K562 (cell line): ENCODE measurements at regions not wholly inside any gene's neighbourhood (a gene's known extent, or its start where the extent isn't known, plus 50 kb on each side); places are given as distances from the start of the nearest gene placed in this dataset.

Source experiments
- ATAC-seq: fragments of 200-7000 bp; cut with Tn5 transposase; 3 replicates; pipeline ENCODE4 v1.9.1; 2020; ENCODE audit warnings: moderate library complexity
- BruUV-seq: library from RNA; stranded (reverse); fragments of 400-500 nt; replicated peaks from 2 replicates; lab custom pipeline; 2021; lab: Mats Ljungman, UMichigan
- CTCF ChIA-PET: fragments of 300-600 bp; formaldehyde crosslinking; extraction: SDS; loops from one replicate; lab custom pipeline; 2021; ENCODE audit warnings: low intra/inter-chr PET ratio; lab: Yijun Ruan, JAX
- POLR2A ChIA-PET: fragments of 300-600, 350-650 bp; sonication (Branson Sonifier 250); formaldehyde crosslinking; extraction: SDS; loops from one replicate; lab custom pipeline; 2021; ENCODE audit warnings: antibody characterized with exemption, inconsistent platforms; lab: Yijun Ruan, JAX
- DNase-seq, 4 experiments: peaks; one replicate each; pipeline versions ENCODE4 v3.0.0 to v3.0.0-alpha.2; 2011 to 2018; ENCODE audit warnings: low spot score in 3 of 4, mixed read lengths in 3 of 4; ENCODE audit errors: extremely low read depth in 1 of 4
- FAIRE-seq: peaks from 2 replicates; lab custom pipeline; 2011; peaks lifted over from hg19 to GRCh38; lab: Jason Lieb, UNC
- H2AFZ ChIP-seq: 2 replicates; pipeline ENCODE4 v1.6.0; 2011; ENCODE audit warnings: low read depth, low read length, control low read depth, inconsistent platforms
- H3K27ac ChIP-seq: fragments of 200-600 bp; 3 replicates; pipeline ENCODE4 v1.8.0; 2011; ENCODE audit warnings: low read depth, mild to moderate bottlenecking, control low read depth, inconsistent platforms, low read length, moderate library complexity, mixed read lengths; ENCODE audit errors: extremely low read depth
- H3K27me3 ChIP-seq, 2 experiments: fragments of 300-600 bp in 1 of 2; 2 replicates in 1 of 2; 3 replicates in 1 of 2; pipeline versions ENCODE4 v1.6.0 to v1.8.0; 2011; ENCODE audit warnings: inconsistent platforms in 2 of 2, low read length in 2 of 2, mild to moderate bottlenecking in 1 of 2, mixed read lengths in 1 of 2, moderate library complexity in 1 of 2; ENCODE audit not compliant: control insufficient read depth in 2 of 2, insufficient read depth in 2 of 2
- H3K36me3 ChIP-seq: fragments of 300-600 bp; 3 replicates; pipeline ENCODE4 v1.8.0; 2011; ENCODE audit warnings: mild to moderate bottlenecking, low read length, inconsistent platforms; ENCODE audit not compliant: control insufficient read depth, insufficient read depth
- H3K4me1 ChIP-seq, 2 experiments: fragments of 200-600 bp in 1 of 2; replicated peaks in 1 of 2; 2 replicates in 1 of 2; 3 replicates in 1 of 2; pipeline versions ENCODE4 v1.5.1 to v1.8.0; 2011; ENCODE audit warnings: inconsistent platforms in 2 of 2, low read length in 2 of 2, mild to moderate bottlenecking in 1 of 2, mixed read lengths in 1 of 2, moderate library complexity in 1 of 2; ENCODE audit not compliant: control insufficient read depth in 2 of 2, insufficient read depth in 2 of 2
- H3K4me2 ChIP-seq: 2 replicates; pipeline ENCODE4 v1.6.1; 2011; ENCODE audit warnings: low read length, control low read depth, inconsistent platforms, mixed read lengths; ENCODE audit not compliant: insufficient read depth
- H3K4me3 ChIP-seq: fragments of 200-600 bp; sonication (generic), shearing (Covaris generic); 2 replicates; pipeline ENCODE4 v1.5.1; 2016; ENCODE audit warnings: control low read depth, inconsistent platforms
- H3K79me2 ChIP-seq: fragments of 200-600 bp; 3 replicates; pipeline ENCODE4 v1.8.0; 2011; ENCODE audit warnings: low read length, inconsistent platforms; ENCODE audit not compliant: control insufficient read depth, insufficient read depth
- H3K9ac ChIP-seq, 2 experiments: 2 replicates each; pipeline versions ENCODE4 v1.6.0 to v1.6.1; 2011; ENCODE audit warnings: low read depth in 2 of 2, low read length in 2 of 2, control low read depth in 1 of 2, inconsistent platforms in 1 of 2, mild to moderate bottlenecking in 1 of 2, mixed read lengths in 1 of 2; ENCODE audit not compliant: insufficient read depth in 1 of 2
- H3K9me1 ChIP-seq: one replicate; pipeline ENCODE4 v1.6.0; 2011; ENCODE audit warnings: inconsistent platforms, mild to moderate bottlenecking, low read length, moderate library complexity; ENCODE audit not compliant: control insufficient read depth, insufficient read depth
- H3K9me3 ChIP-seq: replicated peaks from 2 replicates; pipeline ENCODE4 v1.5.1; 2011; ENCODE audit warnings: low read depth, low read length, inconsistent platforms; ENCODE audit not compliant: control insufficient read depth, insufficient read depth
- H4K20me1 ChIP-seq: replicated peaks from 2 replicates; pipeline ENCODE4 v1.6.1; 2011; ENCODE audit warnings: low read length, inconsistent platforms, mixed read lengths; ENCODE audit not compliant: control insufficient read depth, insufficient read depth
- NFYB ChIP-seq: IDR thresholded peaks from 2 replicates; pipeline ENCODE4 v1.6.1; 2011; ENCODE audit warnings: mild to moderate bottlenecking, moderate library complexity; ENCODE audit not compliant: insufficient read length; ENCODE audit errors: extremely low read depth
- PURB ChIP-seq: sonication (generic); formaldehyde crosslinking; IDR thresholded peaks from 2 replicates; pipeline ENCODE4 v1.9.0; 2021; ENCODE audit warnings: low read depth, mild to moderate bottlenecking, missing genetic modification reagents
- ZNF408 ChIP-seq: fragments of 250-450 bp; sonication (Bioruptor Pico); IDR thresholded peaks from 2 replicates; pipeline ENCODE4 v1.4.0; 2020; ENCODE audit warnings: low read depth, mild to moderate bottlenecking, moderate library complexity
- ZNF449 ChIP-seq: fragments of 250-450 bp; sonication (Bioruptor Pico); IDR thresholded peaks from 2 replicates; pipeline ENCODE4 v1.8.0; 2022; ENCODE audit warnings: moderate library complexity, mild to moderate bottlenecking, inconsistent platforms
- WGBS: fragments of 100-300 bp; shearing (Covaris generic); methylation state at CpG from one replicate; pipeline ENCODE4 v1.1.6; 2016; ENCODE audit warnings: low coverage, mixed read lengths; ENCODE audit not compliant: insufficient coverage; ENCODE audit errors: missing lambda C conversion rate; 5-methylcytosine and 5-hydroxymethylcytosine counted together
- in situ Hi-C: fragments of 300-500 bp; cut with MboI; formaldehyde crosslinking; loops from 4 replicates; pipeline ENCODE4 v1.15.0; 2018; ENCODE audit warnings: inconsistent platforms, mixed read lengths
- intact Hi-C: fragments of 100-400 bp; cut with micrococcal nuclease; formaldehyde crosslinking; loops from 2 replicates; pipeline ENCODE4 v1.14.2; 2022
- TF ChIP-seq, protein P1 (sequence below): fragments of 450-650 bp; IDR thresholded peaks from 2 replicates; pipeline ENCODE4 v1.6.1; 2016; ENCODE audit warnings: low read depth, mild to moderate bottlenecking, moderate library complexity
- TF ChIP-seq, protein P2 (sequence below), 2 experiments: fragments of 450-650 bp in 1 of 2; sonication (generic) in 1 of 2; formaldehyde crosslinking in 1 of 2; IDR thresholded peaks in 1 of 2; conservative IDR thresholded peaks in 1 of 2; 2 replicates each; pipeline versions ENCODE4 v1.6.1 to v1.8.1; 2016 to 2023; ENCODE audit warnings: mild to moderate bottlenecking in 2 of 2, moderate library complexity in 2 of 2, inconsistent platforms in 1 of 2, missing genetic modification reagents in 1 of 2

DNA sequence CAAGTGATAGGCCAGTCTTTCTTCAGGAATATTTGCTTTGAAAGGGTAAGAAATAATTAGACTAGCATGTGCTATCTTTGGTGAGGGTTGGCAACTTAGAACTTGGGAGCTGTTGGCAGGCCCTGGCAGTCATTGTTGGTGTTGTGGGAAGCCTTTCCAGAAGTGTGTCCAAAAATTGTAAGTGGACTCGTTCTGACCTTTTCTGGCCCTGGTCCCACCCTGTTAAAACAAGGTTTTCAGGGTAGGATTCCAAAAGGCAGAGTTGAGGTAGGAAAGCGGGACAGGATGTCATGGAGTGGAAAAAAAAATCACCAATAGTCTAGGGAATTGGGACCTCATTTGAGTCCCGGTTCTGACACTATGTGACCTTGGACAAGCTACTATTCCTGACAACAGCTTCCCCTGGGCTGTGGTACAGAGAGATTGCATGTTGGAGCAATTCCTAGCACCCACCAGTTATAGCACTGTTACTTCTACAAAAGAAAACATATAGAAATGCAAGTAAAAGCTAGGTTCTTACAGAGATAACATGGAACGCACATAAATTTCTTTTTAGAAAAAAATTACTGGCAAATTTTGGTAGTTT, 299.3 kb upstream of the DDI1 start:
- WGBS: 3% methylated on average over 4 of the region's 4 CpGs
- no peaks in the 10 kb centered on the region for H3K4me1 ChIP-seq
- intact Hi-C loops: no loop called here
- ATAC-seq: no peak
- H3K27me3 ChIP-seq: no peaks in the 10 kb centered on the region
- H3K36me3 ChIP-seq: no peaks in the 10 kb centered on the region
- H3K27ac ChIP-seq: no peak overlapping the region
- H4K20me1 ChIP-seq: no peaks in the 10 kb centered on the region
- no peaks in the 10 kb centered on the region for H3K9me3 ChIP-seq
- no peak for FAIRE-seq
- no peak overlapping the region for H2AFZ ChIP-seq
- no peak for TF ChIP-seq NFYB
- TF ChIP-seq ZNF408 (CRISPR knock-in tag): no peak
- TF ChIP-seq, protein P1, sequence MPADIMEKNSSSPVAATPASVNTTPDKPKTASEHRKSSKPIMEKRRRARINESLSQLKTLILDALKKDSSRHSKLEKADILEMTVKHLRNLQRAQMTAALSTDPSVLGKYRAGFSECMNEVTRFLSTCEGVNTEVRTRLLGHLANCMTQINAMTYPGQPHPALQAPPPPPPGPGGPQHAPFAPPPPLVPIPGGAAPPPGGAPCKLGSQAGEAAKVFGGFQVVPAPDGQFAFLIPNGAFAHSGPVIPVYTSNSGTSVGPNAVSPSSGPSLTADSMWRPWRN: no peak
- TF ChIP-seq PURB: no peak
- TF ChIP-seq, protein P2, sequence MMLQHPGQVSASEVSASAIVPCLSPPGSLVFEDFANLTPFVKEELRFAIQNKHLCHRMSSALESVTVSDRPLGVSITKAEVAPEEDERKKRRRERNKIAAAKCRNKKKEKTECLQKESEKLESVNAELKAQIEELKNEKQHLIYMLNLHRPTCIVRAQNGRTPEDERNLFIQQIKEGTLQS (IDR thresholded peaks at IDR 0.05): no peak
- TF ChIP-seq, protein P2 (CRISPR knock-in tag; conservative IDR thresholded peaks at IDR 0.05): no peak
- TF ChIP-seq ZNF449 (CRISPR knock-in tag): no peak
- no peak overlapping the region for H3K9ac ChIP-seq
- no peaks in the 10 kb centered on the region for H3K9me1 ChIP-seq
- ChIA-PET POLR2A (no interaction called here), CTCF (no interaction called here)
- in situ Hi-C loops: no loop called here
- H3K79me2 ChIP-seq: no peaks in the 10 kb centered on the region
- H3K4me3 ChIP-seq: no peak overlapping the region
- no peak overlapping the region for H3K4me2 ChIP-seq
- no peak for DNase-seq
- BruUV-seq: no TSS peak
